ENCODE measurements at regions not wholly inside any gene's neighbourhood (a gene's known extent, or its start where the extent isn't known, plus 50 kb on each side); places are given as distances from the start of the nearest gene placed in this dataset.

GRCh38 chr10:60654813-60655464 is 123.3 kb upstream of the CDK1 start:
- H3K4me3 Mint-ChIP-seq (ENCODE audit: unreplicated experiment), result no peak overlapping the region
- H3K9me3 Mint-ChIP-seq (ENCODE audit: unreplicated experiment), result no peaks in the 10 kb centered on the region
- TF ChIP-seq, protein P1, sequence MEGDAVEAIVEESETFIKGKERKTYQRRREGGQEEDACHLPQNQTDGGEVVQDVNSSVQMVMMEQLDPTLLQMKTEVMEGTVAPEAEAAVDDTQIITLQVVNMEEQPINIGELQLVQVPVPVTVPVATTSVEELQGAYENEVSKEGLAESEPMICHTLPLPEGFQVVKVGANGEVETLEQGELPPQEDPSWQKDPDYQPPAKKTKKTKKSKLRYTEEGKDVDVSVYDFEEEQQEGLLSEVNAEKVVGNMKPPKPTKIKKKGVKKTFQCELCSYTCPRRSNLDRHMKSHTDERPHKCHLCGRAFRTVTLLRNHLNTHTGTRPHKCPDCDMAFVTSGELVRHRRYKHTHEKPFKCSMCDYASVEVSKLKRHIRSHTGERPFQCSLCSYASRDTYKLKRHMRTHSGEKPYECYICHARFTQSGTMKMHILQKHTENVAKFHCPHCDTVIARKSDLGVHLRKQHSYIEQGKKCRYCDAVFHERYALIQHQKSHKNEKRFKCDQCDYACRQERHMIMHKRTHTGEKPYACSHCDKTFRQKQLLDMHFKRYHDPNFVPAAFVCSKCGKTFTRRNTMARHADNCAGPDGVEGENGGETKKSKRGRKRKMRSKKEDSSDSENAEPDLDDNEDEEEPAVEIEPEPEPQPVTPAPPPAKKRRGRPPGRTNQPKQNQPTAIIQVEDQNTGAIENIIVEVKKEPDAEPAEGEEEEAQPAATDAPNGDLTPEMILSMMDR (IDR thresholded peaks at IDR 0.05; ENCODE audit: partially characterized antibody, unreplicated experiment), result no peak
- no peak for DNase-seq
- peaks cover under 1% of the 10 kb centered on the region for H3K4me1 Mint-ChIP-seq (ENCODE audit: low read depth, unreplicated experiment)
- H3K27ac Mint-ChIP-seq (ENCODE audit: unreplicated experiment), result no peak overlapping the region
- no peaks in the 10 kb centered on the region for H3K36me3 Mint-ChIP-seq (ENCODE audit: unreplicated experiment)
- H3K27me3 Mint-ChIP-seq (ENCODE audit: unreplicated experiment), result peaks cover 2% of the 10 kb centered on the region

DNA sequence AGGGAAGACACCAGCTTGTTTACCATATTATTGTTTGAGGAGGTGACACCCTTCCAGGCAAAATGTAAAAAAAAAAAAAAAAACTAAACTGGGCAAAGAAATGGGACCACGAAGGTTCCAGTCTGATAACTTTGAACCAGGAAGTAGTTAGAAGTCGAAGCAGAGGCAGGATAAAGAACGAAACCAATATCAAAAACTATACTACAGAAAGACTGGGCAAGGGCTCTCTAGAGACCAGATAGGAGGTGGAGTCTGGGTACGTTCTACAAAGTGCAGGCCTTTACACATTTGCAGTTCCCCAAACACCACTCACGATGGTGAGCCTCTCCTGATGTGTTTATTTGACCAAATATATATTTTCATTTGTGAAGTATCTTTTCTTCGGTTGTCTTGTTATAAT is 125.7 kb upstream of the CDK1 start:
- H3K27me3 Mint-ChIP-seq (ENCODE audit: unreplicated experiment), result peaks cover 4% of the 10 kb centered on the region
- no peak for DNase-seq
- H3K9me3 Mint-ChIP-seq (ENCODE audit: unreplicated experiment), result no peaks in the 10 kb centered on the region
- H3K4me3 Mint-ChIP-seq (ENCODE audit: unreplicated experiment), result no peak overlapping the region
- TF ChIP-seq, protein P1 (IDR thresholded peaks at IDR 0.05; ENCODE audit: partially characterized antibody, unreplicated experiment), result no peak
- no peaks in the 10 kb centered on the region for H3K36me3 Mint-ChIP-seq (ENCODE audit: unreplicated experiment)
- no peak overlapping the region for H3K27ac Mint-ChIP-seq (ENCODE audit: unreplicated experiment)
- H3K4me1 Mint-ChIP-seq (ENCODE audit: low read depth, unreplicated experiment), result peaks cover 6% of the 10 kb centered on the region

- H3K9me3 Mint-ChIP-seq (ENCODE audit: unreplicated experiment), result no peaks in the 10 kb centered on the region
Measured at GRCh38 chr10:60650378-60650800, 127.9 kb upstream of the CDK1 start.

GRCh38 chr10:60649485-60650377 is 128.5 kb upstream of the CDK1 start:
- Mint-ChIP-seq H3K9me3 (ENCODE audit: unreplicated experiment) (no peaks in the 10 kb centered on the region), H3K4me1 (ENCODE audit: low read depth, unreplicated experiment) (peaks cover 6% of the 10 kb centered on the region), H3K36me3 (ENCODE audit: unreplicated experiment) (no peaks in the 10 kb centered on the region), H3K27ac (ENCODE audit: unreplicated experiment) (no peak overlapping the region), H3K4me3 (ENCODE audit: unreplicated experiment) (no peak overlapping the region), H3K27me3 (ENCODE audit: unreplicated experiment) (peaks cover 4% of the 10 kb centered on the region)
- DNase-seq, result no peak
- TF ChIP-seq, protein P1 (IDR thresholded peaks at IDR 0.05; ENCODE audit: partially characterized antibody, unreplicated experiment), result no peak

More at GRCh38 chr10:60650378-60650800, 127.9 kb upstream of the CDK1 start:
- peaks cover 4% of the 10 kb centered on the region for H3K27me3 Mint-ChIP-seq (ENCODE audit: unreplicated experiment)
- no peak overlapping the region for H3K27ac Mint-ChIP-seq (ENCODE audit: unreplicated experiment)
- peaks cover 6% of the 10 kb centered on the region for H3K4me1 Mint-ChIP-seq (ENCODE audit: low read depth, unreplicated experiment)
- no peaks in the 10 kb centered on the region for H3K36me3 Mint-ChIP-seq (ENCODE audit: unreplicated experiment)
- no peak for DNase-seq
- TF ChIP-seq, protein P1 (IDR thresholded peaks at IDR 0.05; ENCODE audit: partially characterized antibody, unreplicated experiment), result no peak
- no peak overlapping the region for H3K4me3 Mint-ChIP-seq (ENCODE audit: unreplicated experiment)

DNA sequence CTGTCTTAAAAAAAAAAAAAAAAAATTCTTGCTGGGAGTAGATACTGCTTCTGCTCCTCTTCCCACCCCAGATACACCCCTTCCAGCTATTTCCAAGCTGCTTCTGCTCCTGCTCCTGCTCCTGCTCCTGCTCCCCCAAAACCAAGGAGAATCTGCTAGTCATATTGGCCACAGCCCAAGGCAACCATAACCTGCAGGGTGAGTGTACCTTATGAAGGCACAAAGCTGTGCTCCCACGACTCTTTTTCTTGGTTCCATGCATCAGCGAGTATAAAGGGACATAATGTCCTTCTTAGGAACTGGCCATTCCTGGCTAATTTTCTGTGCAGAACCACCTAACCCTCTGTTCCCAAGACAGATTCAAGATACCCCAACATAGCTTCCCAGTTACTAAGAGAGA is 129.5 kb upstream of the CDK1 start:
- no peaks in the 10 kb centered on the region for H3K9me3 Mint-ChIP-seq (ENCODE audit: unreplicated experiment)
- no peak overlapping the region for H3K27ac Mint-ChIP-seq (ENCODE audit: unreplicated experiment)
- TF ChIP-seq, protein P1 (IDR thresholded peaks at IDR 0.05; ENCODE audit: partially characterized antibody, unreplicated experiment), result no peak
- no peaks in the 10 kb centered on the region for H3K36me3 Mint-ChIP-seq (ENCODE audit: unreplicated experiment)
- DNase-seq, result no peak
- peaks cover 4% of the 10 kb centered on the region for H3K27me3 Mint-ChIP-seq (ENCODE audit: unreplicated experiment)
- H3K4me1 Mint-ChIP-seq (ENCODE audit: low read depth, unreplicated experiment), result peaks cover 6% of the 10 kb centered on the region
- no peak overlapping the region for H3K4me3 Mint-ChIP-seq (ENCODE audit: unreplicated experiment)
